Activated effector memory CD4-positive, alpha-beta T cell treated with anti-CD3 and anti-CD28 coated beads, Interleukin-2, amount 50 U/mL, for 16 hours (primary cell): ENCODE measurements at regions not wholly inside any gene's neighbourhood (a gene's known extent, or its start where the extent isn't known, plus 50 kb on each side); places are given as distances from the start of the nearest gene placed in this dataset.
"Not testable (repeated sequence)": the region's sequence is repeated elsewhere in the genome, so short reads cannot be mapped to it uniquely, and the experiment has no call there.

ENCODE experiments used
- DNase-seq: peaks from one replicate; pipeline ENCODE4 v3.0.0-alpha.2; 2020

DNA sequence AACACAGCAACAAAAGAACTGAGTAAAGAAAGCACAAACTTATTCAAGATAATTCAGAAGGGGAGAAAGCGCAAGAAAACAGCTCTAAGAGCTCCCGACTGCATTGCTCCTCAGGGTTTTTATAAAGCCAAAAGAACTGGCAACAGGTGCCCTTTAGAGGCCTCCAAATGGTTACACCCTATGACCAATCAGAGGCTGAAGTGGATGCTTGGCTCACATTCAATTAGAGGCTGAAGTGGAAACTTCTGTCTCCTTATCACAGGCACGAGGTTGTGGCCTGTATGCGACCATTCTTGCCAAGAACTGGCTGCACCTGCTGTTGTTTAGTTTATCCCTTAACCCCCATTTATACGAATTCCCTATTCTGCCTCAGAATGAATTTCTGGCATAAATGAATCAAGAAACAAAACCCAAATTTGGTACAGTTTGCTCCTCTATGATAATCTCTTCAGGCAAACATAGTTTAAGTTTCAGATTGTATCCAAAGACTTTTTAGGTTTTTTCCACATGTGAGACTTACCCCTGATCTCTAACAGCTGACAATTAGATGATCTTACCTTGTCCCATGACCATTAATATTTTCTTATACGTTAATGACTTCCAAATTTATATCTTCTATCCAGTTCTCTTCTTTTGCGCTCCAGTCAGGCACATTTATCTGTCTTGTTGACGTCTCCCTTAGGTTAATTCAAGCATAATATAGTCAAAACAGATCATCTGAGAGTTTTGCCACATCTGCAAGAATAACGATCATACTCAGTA lies 504.8 kb downstream of the NXPH1 start:
- DNase-seq = no peak

DNA sequence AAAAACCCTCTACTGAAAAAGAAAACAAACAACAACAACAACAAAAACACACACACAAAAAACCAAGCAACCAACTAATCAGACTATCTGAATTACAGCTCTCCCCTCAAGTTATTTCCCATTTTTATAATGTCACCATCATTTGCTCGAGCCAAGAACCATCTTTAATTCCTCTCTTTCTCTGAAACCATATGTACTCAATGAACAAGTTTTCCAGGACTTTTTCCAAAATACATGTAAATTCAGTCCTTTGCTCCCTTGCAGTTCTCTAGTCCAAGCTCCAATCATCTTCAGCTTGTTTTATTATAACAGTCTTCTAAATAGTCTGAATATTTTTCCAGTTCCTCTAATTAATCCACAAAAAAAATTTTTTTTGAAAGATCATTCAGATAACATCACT lies 506.0 kb downstream of the NXPH1 start:
- no peak for DNase-seq

DNA sequence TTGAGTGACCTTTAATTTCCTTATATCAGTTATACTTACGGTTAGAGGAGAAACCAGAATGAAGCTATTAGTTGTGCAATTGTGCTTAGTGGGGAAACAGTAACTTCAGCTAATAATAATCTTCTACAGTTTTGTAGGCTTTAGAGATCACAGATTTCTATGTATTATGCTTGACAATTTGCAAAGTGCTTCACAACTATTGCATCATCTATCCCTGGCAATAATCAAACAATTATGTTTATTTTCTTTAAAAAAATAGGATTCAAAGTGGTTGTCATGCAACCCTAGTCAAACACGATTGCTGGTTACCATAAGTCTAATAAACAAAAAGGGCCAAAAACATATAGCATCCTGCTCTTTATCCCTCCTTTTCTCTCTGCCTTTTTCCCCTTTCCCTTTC lies 530.3 kb downstream of the NXPH1 start:
- no peak for DNase-seq

DNA sequence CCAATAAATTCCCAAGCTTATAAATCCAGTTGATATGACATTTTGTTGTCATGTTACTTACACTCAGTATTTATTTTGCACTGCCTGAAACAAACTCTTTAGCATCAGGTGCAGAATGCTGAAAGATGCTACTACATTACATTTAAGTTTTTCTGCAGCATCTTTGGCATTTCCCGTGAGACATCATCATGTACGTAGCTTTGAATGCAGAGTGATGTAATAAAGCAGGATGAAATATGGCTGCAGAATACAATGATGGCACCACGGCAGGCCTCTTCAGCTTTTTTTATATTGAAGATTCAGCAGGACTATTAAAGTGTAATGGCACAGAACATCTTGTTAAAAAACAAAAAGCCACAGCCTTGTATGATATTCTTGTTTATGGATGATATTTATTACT lies 531.8 kb downstream of the NXPH1 start:
- DNase-seq = no peak

DNA sequence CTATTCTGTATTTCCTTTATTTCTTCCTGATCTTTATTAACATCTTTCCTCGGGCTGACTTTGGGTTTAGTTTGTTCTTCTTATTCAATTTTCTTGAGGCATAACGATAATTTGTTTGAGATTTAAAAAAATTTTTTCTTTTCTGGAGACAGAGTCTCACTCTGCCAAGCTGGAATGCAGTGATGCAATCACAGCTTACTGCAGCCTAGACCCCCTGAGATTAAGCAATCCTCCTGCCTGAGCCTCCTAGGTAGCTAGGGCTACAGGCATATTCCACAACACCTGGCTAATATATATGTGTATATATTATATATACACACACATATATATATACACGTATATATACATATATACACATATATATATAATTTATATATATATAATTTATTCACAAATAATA lies 540.2 kb downstream of the NXPH1 start:
- DNase-seq = no peak

DNA sequence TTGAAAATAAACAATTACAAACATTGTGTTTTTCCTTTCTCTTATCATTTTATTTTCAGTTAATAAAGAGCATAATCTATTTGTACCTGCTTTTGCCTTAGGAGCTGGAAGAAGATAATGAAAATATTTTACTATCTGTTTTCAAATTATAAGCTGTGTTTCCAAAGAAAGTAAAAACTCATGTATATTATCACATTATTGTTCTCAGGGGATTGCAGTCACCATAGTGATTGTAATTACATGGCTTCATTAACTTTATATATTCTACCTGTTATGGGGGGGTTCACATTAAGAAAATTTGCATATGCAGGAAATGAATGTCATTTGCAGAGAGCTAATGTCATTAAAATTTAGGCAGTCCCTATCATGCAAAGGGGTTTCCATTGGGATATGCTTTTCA lies 542.3 kb downstream of the NXPH1 start:
- no peak for DNase-seq

DNA sequence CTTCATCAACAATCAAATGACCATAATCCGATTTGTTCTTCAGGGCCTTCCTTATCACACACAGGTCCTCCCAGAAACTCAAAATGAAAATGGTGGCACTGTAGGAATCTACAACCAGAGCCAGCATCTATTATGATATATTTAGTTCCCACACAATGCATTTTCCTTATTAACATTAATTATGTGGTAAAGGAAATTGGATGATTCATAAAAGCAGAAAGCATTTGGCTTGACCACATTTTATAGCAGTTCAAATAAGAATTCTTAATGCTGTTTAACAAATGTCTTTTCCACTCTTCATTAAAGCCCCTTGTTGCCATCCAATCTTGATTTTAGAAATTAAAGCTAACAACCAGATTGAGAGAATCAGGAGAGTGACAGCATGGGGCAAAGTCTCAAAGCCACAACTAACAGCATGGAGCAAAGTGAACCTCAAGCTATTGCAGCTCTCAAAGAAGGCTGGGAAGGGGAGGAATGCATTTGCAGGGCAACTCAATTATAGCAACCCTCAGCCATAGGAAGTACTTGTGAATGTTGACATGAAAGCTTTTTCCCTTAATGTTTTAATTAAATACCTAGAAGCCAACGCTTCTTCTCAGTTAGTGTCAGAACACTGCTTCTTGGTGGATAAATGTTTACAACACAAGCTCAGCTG lies 549.1 kb downstream of the NXPH1 start:
- no peak for DNase-seq

DNA sequence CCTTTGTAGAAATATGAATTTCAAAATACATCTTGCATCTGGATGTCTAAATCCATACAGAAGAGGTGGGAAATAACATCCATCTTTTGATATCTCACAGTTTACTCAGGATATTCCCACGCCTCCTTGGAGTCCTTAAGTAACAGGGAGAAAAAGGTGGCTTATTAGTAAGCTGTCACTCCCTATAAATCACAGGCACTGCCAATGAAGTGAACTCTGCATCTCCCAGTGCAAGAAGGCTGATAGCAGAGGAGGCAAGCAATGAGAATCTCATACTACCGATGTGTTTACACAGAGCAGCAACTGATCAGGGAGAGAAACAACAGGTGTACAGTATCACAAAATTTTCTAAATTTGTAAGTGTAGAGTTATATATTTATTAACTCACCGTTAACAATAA lies 551.8 kb downstream of the NXPH1 start:
- DNase-seq = no peak

DNA sequence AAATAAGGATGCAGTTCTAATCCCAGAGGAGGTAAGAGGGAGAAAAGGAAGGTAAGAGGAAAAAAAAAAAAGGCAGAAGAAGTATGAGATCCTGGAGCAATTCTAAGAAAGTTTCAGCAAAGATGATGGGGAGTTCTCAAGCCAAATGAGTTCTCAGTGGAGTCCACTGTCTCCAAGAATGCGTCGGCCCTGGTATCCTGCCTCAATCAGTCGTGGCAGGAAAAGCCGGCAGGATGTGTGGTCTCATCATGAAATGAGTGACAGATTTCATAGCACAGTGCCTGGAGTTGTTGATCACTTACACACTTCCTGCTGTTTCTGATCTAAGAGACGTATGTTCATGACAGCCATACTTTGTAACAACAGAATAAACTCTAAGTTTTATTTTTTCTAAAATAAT lies 554.9 kb downstream of the NXPH1 start:
- DNase-seq = no peak

DNA sequence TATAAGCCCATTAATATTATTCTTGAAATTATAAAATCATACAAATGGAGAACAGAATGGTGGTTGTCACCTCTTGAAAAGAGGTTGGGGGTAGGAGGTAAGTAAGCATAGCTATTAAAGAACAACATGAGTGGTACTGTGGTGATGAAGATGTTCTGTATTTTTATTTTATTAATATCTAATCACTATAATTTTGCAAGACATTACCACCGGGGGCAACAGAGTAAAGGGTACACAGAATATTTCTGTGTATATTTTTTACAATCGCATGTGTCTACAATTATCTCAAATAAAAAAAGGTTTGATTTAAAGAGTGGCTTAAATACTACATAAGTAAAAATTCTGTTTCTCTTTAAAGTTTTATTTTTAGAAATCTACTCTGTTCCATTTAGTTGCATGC lies 557.8 kb downstream of the NXPH1 start:
- DNase-seq = no peak

DNA sequence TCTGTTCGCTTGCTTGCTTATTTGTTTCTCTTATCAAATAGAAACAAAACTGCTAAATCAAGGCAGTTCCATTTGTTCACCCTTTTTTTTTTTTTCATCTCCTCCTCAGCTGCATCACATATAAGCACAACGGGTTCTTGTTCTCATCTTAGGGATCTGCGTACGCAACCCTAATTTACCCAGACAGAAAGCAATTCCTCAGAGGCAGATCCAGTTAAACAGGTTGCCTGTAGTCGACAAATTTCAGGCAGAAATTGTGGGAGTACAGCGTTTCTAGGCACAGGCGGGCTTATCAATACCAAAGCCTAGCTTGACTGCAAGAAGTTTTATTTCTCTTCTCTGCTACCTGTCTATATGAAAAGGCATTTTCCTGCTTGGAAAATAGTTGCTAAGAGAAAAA lies 565.4 kb downstream of the NXPH1 start:
- DNase-seq = no peak

DNA sequence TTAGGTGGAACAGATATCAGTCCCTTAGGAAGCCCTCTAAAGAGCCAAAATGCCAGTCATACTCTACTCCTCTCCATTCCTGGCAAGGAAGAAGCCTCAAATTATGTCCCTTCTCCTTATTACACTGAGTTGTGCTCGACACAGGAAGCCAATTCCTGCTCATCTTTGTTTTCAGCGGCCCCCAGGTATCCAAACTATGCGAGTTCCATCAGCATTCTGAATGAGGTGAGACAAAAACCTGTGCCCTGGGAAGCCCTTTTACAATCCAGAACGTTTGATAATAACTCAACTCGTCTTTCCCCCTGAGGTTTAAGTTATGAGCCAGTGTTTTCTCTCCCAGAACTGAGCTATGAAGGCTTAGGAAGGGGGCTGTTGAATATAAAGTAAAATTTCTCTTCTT lies 580.5 kb downstream of the NXPH1 start:
- DNase-seq = no peak

DNA sequence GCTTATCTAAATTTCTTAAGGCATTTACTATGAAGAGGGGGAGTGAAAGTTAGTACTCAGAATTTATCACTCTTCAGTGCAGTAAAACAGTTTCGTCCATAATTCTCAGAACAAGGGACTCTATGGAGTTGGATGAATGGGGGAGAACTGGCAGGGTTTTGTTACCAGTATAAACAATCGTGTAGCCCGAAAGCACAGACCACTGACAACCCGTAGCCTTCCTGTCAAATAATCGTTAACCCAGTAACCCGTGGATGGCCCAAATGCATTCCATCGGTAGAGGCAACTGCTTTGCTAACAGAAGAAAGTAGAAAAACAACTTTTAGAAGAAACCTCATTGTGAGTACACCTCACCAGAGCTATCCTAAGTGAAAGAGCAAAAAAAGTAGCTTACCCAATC lies 583.9 kb downstream of the NXPH1 start:
- DNase-seq = no peak

DNA sequence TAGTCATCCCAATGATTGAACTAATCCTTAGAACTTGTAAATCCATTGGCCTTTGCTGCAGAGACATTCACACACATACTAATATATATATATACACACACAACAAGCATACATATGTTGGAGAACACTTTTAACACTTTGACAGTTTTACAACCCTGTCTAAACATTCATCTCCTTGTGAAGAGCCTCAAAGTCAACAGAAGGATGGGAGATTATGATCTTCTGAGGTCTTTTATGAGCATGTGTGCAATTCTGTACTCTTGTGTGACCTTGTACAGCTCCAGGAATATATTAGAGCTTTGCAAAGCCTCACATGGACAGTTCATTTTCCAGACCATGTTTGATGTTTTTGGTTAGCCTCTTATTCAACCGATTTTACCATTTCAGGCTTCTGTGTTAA lies 589.0 kb downstream of the NXPH1 start:
- DNase-seq = no peak

DNA sequence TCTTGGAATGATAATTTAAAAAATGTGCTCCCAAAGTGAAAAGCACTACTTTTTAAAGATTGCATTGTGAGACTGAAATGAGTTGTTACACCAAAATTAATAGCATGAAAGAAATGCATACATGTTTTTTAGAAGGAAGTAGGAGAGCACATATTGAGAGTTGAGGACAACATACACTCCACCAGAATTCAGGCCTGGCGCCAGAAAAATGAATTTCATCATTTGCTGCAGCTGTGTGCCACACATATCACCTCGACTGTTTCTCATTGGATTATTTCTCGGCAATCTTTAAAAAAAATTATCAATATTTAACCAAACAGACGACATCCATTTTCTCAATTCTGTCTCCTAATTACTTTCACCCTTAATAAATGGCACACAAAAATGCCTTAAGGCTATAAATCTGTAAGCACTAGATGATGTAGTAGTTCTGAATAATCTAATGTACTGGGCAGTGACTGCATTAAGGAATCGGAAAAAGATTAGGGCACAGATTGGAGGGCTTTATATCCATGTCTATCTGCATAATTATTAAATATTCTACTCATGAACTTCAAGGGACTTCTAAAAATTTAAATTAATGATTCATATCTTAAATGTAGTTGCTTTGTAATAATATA lies 590.4 kb downstream of the NXPH1 start:
- DNase-seq = no peak

DNA sequence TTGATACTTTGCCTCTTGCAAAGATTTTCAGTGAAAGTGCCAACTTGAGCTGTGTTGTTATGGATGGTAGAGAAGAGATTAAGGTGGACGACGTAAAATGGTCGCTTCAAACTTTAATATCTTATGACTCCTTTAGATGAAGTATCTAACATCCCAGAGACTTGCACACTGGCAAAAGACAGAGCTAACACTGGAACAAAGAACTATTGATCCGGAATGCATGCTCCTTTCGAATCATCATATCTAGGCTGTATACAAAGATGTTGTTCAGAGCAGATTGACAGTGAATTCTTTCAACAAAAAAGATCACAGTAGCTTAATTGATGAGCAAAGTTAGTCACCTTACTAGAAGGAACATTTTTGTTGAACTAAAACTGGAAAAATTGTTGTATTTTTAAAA lies 592.7 kb downstream of the NXPH1 start:
- no peak for DNase-seq

DNA sequence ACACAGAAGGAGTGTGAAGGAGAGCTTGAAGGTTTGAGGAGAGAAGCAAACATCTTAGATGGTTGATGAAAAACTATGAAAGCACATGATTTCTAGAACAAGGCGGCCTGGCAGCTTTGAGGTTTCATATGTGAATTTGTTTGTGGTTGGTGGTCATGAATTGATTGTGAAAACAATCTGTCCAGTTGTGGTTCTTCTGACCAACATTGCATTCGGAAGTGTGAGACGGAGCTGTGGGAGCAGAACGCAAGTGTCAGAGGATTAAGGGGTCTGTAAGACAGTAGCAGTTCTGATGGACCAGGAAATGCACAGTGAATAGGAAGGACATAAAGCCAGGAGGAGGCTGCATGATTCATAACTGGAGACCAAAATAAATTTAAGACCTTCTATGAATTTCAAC lies 594.6 kb downstream of the NXPH1 start:
- no peak for DNase-seq

DNA sequence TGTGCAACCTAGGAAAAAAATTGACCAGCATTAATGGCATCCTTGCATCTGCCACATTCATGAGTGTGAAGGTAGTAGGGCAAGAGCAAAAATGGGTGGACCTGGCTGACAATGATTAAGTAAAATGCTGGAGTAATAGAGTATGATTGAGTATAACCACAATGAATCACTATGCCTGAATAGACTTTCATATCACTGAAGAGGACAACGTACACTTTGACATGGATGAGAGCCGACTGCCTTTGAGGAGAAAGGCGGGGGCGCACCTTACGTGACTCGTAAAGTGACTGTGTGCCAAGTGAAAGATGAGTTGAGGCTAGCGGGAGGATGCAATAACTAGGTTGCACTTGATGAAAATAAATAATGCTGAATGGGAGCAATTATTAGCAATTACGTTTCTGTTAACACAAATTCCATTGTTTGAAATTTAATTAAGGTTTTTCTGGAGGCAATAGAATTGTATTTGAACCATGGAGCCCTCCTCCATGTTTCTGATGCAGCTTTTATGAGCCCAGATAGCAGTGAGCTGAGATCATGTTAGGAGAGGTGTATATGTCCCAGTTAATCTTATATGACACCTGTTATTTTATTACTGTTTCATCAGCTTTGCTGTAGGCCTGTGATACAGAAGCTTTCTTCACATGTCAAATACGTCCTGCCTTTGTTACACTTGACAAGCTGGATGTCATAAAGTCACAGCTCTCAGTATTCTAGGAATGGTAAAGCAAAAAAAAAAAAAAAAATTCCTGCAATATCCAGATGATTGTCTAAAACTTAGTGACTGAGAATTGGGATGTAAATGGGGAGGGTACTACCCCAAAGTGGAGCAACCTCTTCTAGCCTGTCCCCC lies 596.5 kb downstream of the NXPH1 start:
- no peak for DNase-seq

DNA sequence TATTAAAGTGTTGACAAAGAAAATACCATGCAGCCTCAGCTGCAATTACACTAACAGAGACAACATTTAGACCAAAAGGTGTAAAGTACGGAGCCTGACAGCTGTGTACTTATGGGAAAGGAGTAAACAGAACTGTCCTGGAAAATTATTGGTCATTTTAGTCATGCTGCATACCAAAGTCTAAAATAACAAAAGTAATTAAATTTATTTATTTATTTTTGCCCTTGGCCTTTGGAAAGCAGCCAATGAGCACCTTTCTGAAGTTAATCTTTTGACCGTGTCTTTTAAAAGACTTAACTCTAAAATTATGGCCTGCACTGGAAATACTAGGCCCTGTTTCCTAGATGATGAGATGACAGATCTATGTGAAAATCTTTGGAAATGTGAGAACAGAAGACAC lies 597.6 kb downstream of the NXPH1 start:
- no peak for DNase-seq

DNA sequence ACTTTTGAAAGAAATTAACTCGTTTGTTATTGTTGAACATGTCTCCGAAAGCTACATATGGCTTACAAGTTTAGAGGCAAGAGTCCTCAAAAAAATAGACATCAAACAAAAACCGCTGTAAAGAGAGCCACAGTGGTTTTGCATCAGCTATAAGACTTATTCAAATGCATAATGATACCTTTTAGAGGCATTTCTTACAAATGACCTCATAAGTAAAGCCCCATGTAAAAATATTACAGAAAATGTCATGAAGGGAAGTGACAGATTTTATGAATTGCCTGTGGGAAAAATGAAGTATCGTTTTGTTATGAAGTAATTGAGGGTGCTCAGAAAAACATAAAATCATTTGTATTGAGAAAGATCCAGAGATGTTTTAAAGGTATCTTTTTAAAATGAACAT lies 598.0 kb downstream of the NXPH1 start:
- no peak for DNase-seq

DNA sequence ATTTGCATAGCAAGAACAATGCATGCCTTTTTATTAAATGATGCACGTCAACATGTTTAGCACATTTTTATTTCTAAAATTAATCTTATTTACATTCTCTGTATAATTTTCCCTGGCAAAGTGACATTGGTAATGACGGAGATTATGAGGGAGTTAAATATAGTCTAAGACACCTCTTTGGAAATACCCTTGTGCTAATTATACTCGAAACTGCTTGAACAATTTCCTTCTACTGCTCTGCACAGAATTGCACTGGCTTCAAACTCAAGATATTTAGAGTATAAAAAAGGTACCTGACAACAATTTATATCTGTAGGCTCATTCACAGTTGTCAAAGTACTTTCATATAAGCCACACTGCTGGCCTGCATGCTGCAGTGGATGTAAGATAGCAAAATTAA lies 602.7 kb downstream of the NXPH1 start:
- no peak for DNase-seq

DNA sequence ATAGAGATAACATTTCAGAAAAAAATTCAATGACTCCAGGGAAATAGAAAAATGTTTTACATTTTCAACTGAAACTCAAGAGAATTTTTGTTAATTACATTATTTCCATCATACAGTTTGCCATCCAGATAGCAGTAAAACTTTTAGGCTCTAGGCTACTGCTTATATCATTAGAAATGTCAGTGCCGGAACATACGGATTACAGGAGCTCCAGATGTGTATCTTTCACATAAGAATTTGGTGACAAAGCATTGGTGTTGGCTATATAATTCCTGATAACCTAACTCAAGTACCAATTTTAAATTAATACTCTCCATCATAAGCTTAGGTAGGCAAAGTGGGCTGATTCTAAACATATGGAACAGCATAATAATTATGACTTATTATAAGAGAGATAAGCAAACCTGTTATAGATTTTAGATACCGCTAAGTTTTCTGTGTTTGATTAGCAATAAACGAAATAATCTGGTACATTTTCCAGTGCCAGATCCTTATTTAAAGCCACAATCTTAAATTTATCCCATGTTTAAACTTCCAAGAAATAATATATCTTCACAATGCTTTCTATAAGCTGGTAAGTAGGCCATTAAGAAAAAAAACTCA lies 637.9 kb downstream of the NXPH1 start:
- DNase-seq = no peak

DNA sequence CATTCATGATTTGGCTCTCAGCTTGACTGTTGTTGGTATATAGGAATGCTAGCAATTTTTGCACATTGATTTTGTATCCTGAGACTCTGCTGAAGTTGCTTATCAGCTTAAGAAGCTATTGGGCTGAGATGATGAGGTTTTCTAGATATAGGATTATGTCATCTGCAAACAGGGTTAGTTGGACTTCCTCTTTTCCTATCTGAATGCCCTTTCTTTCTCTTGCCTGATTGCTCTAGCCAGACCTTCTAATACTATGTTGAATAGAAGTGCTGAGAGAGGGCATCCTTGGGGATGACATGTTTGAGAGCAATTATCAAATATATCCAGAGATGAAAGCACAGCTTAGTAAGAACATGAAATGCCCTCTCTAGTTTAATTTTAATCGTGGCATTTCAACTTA lies 642.4 kb downstream of the NXPH1 start:
- DNase-seq = not testable (repeated sequence)
